Endothelial cell of umbilical vein (primary cell): ENCODE measurements at regions not wholly inside any gene's neighbourhood (a gene's known extent, or its start where the extent isn't known, plus 50 kb on each side); places are given as distances from the start of the nearest gene placed in this dataset.

Experiments used
- CTCF ChIP-seq, 2 donors: IDR thresholded peaks; 1 replicate in 1 of 2; 2 replicates in 1 of 2; pipeline ENCODE4 v1.5.1; 2011; ENCODE audit warnings: low read length in 2 of 2, mild to moderate bottlenecking in 2 of 2, moderate library complexity in 2 of 2, control low read depth in 1 of 2, inconsistent platforms in 1 of 2, low read depth in 1 of 2; ENCODE audit not compliant: insufficient read depth in 1 of 2; ENCODE audit errors: extremely low read depth in 1 of 2
- EZH2 ChIP-seq: IDR thresholded peaks from 2 replicates; pipeline ENCODE4 v1.6.1; 2012; ENCODE audit warnings: borderline replicate concordance, low read depth, mild to moderate bottlenecking, moderate library complexity, low read length, inconsistent platforms; ENCODE audit not compliant: severe bottlenecking
- FOS ChIP-seq: IDR thresholded peaks from 2 replicates; pipeline ENCODE4 v1.6.1; 2011; ENCODE audit warnings: mild to moderate bottlenecking, low read length, moderate library complexity, borderline replicate concordance; ENCODE audit not compliant: insufficient read depth
- GATA2 ChIP-seq: IDR thresholded peaks from 2 replicates; pipeline ENCODE4 v1.7.0; 2011; ENCODE audit warnings: low read depth, mild to moderate bottlenecking, moderate library complexity, mixed read lengths, low read length; ENCODE audit not compliant: insufficient read length, insufficient read depth
- JUN ChIP-seq: IDR thresholded peaks from 2 replicates; pipeline ENCODE4 v1.6.1; 2011; ENCODE audit warnings: borderline replicate concordance, low read depth; ENCODE audit not compliant: insufficient read length, insufficient read depth
- MYC ChIP-seq: IDR thresholded peaks from one replicate; pipeline ENCODE4 v1.6.1; 2011; ENCODE audit warnings: mild to moderate bottlenecking, low read depth, low read length
- POLR2A ChIP-seq: IDR thresholded peaks from 2 replicates; pipeline ENCODE4 v1.6.1; 2012; ENCODE audit warnings: low read depth, mild to moderate bottlenecking, control low read depth, low read length
- POLR2AphosphoS5 ChIP-seq: IDR thresholded peaks from 2 replicates; pipeline ENCODE4 v1.6.1; 2012; ENCODE audit warnings: low read depth, mild to moderate bottlenecking, control low read depth, low read length, moderate library complexity; ENCODE audit not compliant: insufficient read depth
- TF ChIP-seq, protein P1 (sequence below): IDR thresholded peaks from 2 replicates; pipeline ENCODE4 v1.6.1; 2011; ENCODE audit not compliant: insufficient read depth, insufficient read length

DNA sequence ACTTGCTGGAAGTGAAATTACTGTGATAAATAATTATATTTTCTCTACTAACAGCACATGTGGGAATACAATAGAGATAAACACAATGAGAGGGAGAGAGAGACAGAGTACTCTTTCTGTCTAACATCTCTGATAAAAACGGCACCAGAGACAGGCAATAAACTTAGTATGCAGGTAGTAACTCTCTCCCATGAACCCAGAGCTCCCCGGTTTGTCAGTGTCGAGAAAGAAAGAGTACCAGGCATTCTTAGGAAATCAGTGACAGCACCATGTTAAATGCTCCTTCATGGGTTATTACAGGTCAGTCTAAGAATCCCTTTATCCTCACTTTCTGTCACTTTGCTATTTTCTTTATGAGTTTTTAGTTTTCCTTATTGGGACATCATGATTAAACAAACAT lies 110.7 kb upstream of the EPHA3 start:
- TF ChIP-seq CTCF (IDR thresholded peaks at IDR 0.05; ENCODE audit: extremely low read depth in 1 of 2, insufficient read depth in 1 of 2, low read depth in 1 of 2, low read length in 2 of 2), result no peak
- TF ChIP-seq EZH2, result no peak
- TF ChIP-seq POLR2A, result no peak
- no peak for TF ChIP-seq JUN
- TF ChIP-seq, protein P1, sequence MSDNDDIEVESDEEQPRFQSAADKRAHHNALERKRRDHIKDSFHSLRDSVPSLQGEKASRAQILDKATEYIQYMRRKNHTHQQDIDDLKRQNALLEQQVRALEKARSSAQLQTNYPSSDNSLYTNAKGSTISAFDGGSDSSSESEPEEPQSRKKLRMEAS, result no peak
- no peak for TF ChIP-seq POLR2AphosphoS5
- no peak for TF ChIP-seq FOS
- TF ChIP-seq GATA2, result no peak
- no peak for TF ChIP-seq MYC
